HG03354 (cell line): ENCODE measurements at regions not wholly inside any gene's neighbourhood (a gene's known extent, or its start where the extent isn't known, plus 50 kb on each side); places are given as distances from the start of the nearest gene placed in this dataset.

ENCODE experiments used
- ATAC-seq: cut with Tn5 transposase; IDR thresholded peaks from one replicate; pipeline ENCODE4 v1.9.1; 2021; ENCODE audit warnings: mild to moderate bottlenecking; ENCODE audit not compliant: unreplicated experiment, poor library complexity, severe bottlenecking

GRCh38 chr3:63167113-63167512, 111.0 kb upstream of the SYNPR start:
- ATAC-seq, result no peak

- ATAC-seq, result no peak
Measured at GRCh38 chr3:63168179-63168578, 109.9 kb upstream of the SYNPR start.

GRCh38 chr3:63179862-63180522, 98.1 kb upstream of the SYNPR start:
- ATAC-seq, result no peak

GRCh38 chr3:63192248-63192647, 85.9 kb upstream of the SYNPR start:
- ATAC-seq, result no peak

GRCh38 chr3:63193647-63194046, 84.5 kb upstream of the SYNPR start:
- ATAC-seq, result no peak

DNA sequence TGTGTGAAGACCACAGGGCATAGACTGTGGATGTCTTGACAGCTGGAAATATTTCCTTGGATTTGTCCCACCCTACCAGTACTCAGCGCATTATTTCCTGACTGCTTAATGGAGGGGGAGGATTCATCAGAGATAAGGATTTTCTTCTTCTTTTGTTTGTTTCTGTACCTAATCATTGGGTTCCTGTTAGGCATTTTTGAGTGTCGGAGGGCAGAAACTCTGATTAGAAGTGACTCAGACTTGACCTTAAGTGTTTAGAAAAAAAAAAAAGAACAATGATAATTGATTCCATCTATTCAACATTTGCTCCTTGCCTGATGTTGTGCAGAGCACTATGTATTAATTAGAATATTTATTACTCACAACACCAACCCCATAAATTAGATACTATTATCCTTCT, 78.5 kb upstream of the SYNPR start:
- no peak for ATAC-seq

DNA sequence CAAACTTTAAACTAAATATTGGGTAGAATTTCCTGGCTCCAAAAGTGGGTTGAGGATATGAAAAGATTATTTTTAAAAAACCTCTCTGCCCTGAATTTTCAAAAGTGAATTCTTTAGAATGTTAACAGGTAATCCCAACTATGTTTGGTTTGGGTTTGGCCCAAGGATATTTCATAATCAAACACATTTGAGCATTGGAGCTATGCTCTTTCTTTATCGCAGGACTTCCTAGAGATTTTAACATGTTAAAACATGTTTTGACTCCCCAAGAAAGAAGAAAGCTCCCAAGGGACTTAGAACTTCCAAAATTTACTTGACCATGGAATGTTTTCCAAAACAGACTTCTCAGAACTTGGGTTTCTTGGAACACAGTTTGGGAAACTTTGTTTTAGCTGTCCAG, 75.6 kb upstream of the SYNPR start:
- no peak for ATAC-seq

- ATAC-seq, result no peak
Measured at GRCh38 chr3:63207066-63207590, 71.0 kb upstream of the SYNPR start.

DNA sequence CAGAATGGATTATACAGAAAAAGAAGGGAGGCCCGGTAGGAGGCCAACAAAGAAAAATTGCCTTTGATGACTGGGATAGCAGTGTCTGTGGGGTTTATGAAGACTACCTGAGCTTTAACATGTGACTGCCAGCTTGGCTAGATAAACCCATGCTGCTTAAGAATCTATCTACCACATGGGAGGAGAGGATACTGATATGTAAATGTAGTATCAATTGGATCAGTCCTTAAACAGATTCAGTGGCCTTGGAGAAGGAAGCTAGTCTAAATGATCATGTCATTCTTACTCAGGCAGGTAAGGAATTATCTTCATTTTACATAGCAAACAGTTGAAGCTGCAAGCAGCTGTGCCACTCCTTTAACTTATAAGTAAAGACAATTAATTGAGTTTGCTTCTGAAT, 50.0 kb upstream of the SYNPR start:
- peak; percentile 4 for ATAC-seq
